ENCODE measurements at regions not wholly inside any gene's neighbourhood (a gene's known extent, or its start where the extent isn't known, plus 50 kb on each side); places are given as distances from the start of the nearest gene placed in this dataset.

DNA sequence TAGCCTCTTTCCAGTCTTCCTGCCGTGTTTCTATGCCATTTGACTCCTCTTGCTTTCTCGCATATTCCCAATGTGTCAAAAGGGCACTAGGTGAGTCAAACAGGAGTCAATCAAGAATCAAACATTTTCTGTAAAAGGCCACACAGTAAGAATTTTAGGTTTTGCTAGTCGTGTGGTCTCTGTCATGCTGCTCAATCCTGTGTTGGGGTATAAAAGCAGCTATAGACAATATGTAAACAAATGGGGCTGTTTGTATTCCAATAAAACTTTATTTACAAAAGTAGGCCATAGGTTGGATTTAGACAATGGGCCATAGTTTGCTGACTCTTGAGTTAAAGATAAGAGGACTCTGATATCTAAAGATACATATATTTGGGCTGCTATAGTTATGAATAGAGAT lies 235.4 kb upstream of the BTBD3 start:
- ChIA-PET POLR2A (ENCODE audit: unreplicated experiment) (no interaction called here), CTCF (no interaction called here)
- in situ Hi-C loops (cut with MboI; ENCODE audit: low sequenced_read_pairs) (no loop called here), intact Hi-C loops (cut with micrococcal nuclease) (no loop called here), dilution Hi-C loops (cut with HindIII; ENCODE audit: low sequenced_read_pairs, unreplicated experiment) (no loop called here)
- Histone ChIP-seq H3K36me3 (ENCODE audit: control insufficient read depth, insufficient read depth, low read length) (no peaks in the 10 kb centered on the region), H3K9me3 (ENCODE audit: control insufficient read depth, insufficient read depth, low read length) (no peaks in the 10 kb centered on the region), H3K23ac (ENCODE audit: low read depth, low read length) (no peak overlapping the region), H3K9ac (ENCODE audit: low read depth, low read length) (no peak overlapping the region), H4K8ac (ENCODE audit: low read depth in 2 of 2, low read length in 2 of 2) (no peak overlapping the region), H4K20me1 (ENCODE audit: insufficient read depth, low read length) (no peaks in the 10 kb centered on the region), H4K5ac (ENCODE audit: low read depth, low read length) (no peak overlapping the region), H3K56ac (ENCODE audit: extremely low read depth, insufficient read depth, low read length) (no peak overlapping the region), H2AK5ac (ENCODE audit: low read depth, low read length) (no peak overlapping the region), H2BK20ac (ENCODE audit: low read depth, low read length) (no peak overlapping the region), H2BK15ac (ENCODE audit: low read depth, low read length) (no peak overlapping the region), H3K9me1 (ENCODE audit: insufficient read depth, low read length) (no peaks in the 10 kb centered on the region), H2BK5ac (ENCODE audit: low read depth, low read length, poor library complexity, severe bottlenecking) (no peak overlapping the region), H3K79me1 (ENCODE audit: low read depth in 1 of 2, low read length in 2 of 2) (no peaks in the 10 kb centered on the region), H3K27me3 (ENCODE audit: control insufficient read depth, insufficient read depth, low read length) (peaks cover 6% of the 10 kb centered on the region), H3K4me3 (ENCODE audit: insufficient read depth, low read depth, low read length) (no peak overlapping the region), H2BK120ac (ENCODE audit: low read depth, low read length) (no peak overlapping the region), H3K27ac (ENCODE audit: insufficient read depth, low read length) (no peak overlapping the region), H2AFZ (replicated peaks; ENCODE audit: low read length, poor library complexity) (no peak overlapping the region), H3K14ac (replicated peaks; ENCODE audit: low read depth, low read length) (no peak overlapping the region), H3K4me2 (ENCODE audit: low read depth, low read length) (no peak overlapping the region), H4K91ac (ENCODE audit: insufficient read depth, low read depth, low read length) (no peak overlapping the region), H2AK9ac (replicated peaks; ENCODE audit: low read depth, low read length, poor library complexity) (no peak overlapping the region), H3K18ac (ENCODE audit: low read depth, low read length) (no peak overlapping the region), H3K4me1 (ENCODE audit: control insufficient read depth, insufficient read depth, low read length) (no peaks in the 10 kb centered on the region), H3K4ac (ENCODE audit: low read depth, low read length) (no peak overlapping the region)
- DNase-seq = no peak
- no peak for TF ChIP-seq POLR2A (IDR thresholded peaks at IDR 0.05; ENCODE audit: low read depth, low read length)
- no peak for TF ChIP-seq MXI1 (IDR thresholded peaks at IDR 0.05; ENCODE audit: borderline replicate concordance, low read depth, low read length)
- no peak for TF ChIP-seq CHD1 (IDR thresholded peaks at IDR 0.05; ENCODE audit: low read depth, low read length)
- TF ChIP-seq MAZ (IDR thresholded peaks at IDR 0.05; ENCODE audit: borderline replicate concordance, low read depth, low read length) = no peak
- TF ChIP-seq RAD21 (IDR thresholded peaks at IDR 0.05; ENCODE audit: low read length) = no peak
- TF ChIP-seq MAFK (IDR thresholded peaks at IDR 0.05; ENCODE audit: low read depth, low read length) = no peak
- TF ChIP-seq NFE2L2 (IDR thresholded peaks at IDR 0.05; ENCODE audit: low read depth, low read length) = no peak
- TF ChIP-seq, protein P1, sequence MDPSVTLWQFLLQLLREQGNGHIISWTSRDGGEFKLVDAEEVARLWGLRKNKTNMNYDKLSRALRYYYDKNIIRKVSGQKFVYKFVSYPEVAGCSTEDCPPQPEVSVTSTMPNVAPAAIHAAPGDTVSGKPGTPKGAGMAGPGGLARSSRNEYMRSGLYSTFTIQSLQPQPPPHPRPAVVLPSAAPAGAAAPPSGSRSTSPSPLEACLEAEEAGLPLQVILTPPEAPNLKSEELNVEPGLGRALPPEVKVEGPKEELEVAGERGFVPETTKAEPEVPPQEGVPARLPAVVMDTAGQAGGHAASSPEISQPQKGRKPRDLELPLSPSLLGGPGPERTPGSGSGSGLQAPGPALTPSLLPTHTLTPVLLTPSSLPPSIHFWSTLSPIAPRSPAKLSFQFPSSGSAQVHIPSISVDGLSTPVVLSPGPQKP (IDR thresholded peaks at IDR 0.05; ENCODE audit: borderline replicate concordance, low read depth, low read length) = no peak
- no peak for TF ChIP-seq FOS (IDR thresholded peaks at IDR 0.05; ENCODE audit: low read depth, low read length)
- TF ChIP-seq BHLHE40 (IDR thresholded peaks at IDR 0.05; ENCODE audit: low read depth, low read length) = no peak
- no peak for TF ChIP-seq SMC3 (IDR thresholded peaks at IDR 0.05; ENCODE audit: low read depth, low read length)
- TF ChIP-seq RCOR1 (IDR thresholded peaks at IDR 0.05; ENCODE audit: insufficient replicate concordance, low read length) = no peak
- TF ChIP-seq CEBPB (IDR thresholded peaks at IDR 0.05; ENCODE audit: low read depth, low read length) = no peak
- TF ChIP-seq, protein P2, sequence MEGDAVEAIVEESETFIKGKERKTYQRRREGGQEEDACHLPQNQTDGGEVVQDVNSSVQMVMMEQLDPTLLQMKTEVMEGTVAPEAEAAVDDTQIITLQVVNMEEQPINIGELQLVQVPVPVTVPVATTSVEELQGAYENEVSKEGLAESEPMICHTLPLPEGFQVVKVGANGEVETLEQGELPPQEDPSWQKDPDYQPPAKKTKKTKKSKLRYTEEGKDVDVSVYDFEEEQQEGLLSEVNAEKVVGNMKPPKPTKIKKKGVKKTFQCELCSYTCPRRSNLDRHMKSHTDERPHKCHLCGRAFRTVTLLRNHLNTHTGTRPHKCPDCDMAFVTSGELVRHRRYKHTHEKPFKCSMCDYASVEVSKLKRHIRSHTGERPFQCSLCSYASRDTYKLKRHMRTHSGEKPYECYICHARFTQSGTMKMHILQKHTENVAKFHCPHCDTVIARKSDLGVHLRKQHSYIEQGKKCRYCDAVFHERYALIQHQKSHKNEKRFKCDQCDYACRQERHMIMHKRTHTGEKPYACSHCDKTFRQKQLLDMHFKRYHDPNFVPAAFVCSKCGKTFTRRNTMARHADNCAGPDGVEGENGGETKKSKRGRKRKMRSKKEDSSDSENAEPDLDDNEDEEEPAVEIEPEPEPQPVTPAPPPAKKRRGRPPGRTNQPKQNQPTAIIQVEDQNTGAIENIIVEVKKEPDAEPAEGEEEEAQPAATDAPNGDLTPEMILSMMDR (conservative IDR thresholded peaks at IDR 0.05; ENCODE audit: low read depth, low read length) = no peak
- TF ChIP-seq, protein P3, sequence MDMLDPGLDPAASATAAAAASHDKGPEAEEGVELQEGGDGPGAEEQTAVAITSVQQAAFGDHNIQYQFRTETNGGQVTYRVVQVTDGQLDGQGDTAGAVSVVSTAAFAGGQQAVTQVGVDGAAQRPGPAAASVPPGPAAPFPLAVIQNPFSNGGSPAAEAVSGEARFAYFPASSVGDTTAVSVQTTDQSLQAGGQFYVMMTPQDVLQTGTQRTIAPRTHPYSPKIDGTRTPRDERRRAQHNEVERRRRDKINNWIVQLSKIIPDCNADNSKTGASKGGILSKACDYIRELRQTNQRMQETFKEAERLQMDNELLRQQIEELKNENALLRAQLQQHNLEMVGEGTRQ (IDR thresholded peaks at IDR 0.05; ENCODE audit: low read depth, low read length) = no peak
- TF ChIP-seq RFX5 (IDR thresholded peaks at IDR 0.05; ENCODE audit: low read depth, low read length) = no peak
- WGBS, 2 experiments (ENCODE audit: extremely low coverage in 2 of 2, insufficient read length in 1 of 2) = 0% methylated on average over 1 of the region's 3 CpGs; no CpG with 5 or more reads in 1 of the 2 experiments
- no peak for ATAC-seq (ENCODE audit: low read depth)
- no TSS peak for BruUV-seq (replicated peaks)
